ENCODE measurements at regions not wholly inside any gene's neighbourhood (a gene's known extent, or its start where the extent isn't known, plus 50 kb on each side); places are given as distances from the start of the nearest gene placed in this dataset.
"Not testable (repeated sequence)": the region's sequence is repeated elsewhere in the genome, so short reads cannot be mapped to it uniquely, and the experiment has no call there.

DNA sequence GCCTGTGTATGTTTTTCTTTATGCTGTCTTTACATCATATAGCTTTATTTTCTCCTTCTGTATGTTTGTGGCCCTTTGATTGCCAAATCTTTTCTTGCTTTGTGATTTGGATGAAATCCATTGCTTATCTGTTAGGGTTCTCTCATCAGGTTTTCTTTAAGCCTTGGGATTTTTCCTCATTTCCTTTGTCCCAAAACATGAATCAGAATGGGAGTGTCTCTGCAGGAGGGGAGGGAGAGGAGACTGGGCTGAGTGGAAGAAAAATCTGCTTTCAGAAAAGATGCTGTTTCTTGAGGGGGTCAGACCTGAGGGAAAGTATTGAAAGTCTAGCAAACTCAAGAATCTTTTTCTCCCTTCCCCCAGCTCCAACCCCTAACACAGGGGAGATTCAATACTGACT, 758.0 kb upstream of the MMS22L start:
- no peak for DNase-seq

DNA sequence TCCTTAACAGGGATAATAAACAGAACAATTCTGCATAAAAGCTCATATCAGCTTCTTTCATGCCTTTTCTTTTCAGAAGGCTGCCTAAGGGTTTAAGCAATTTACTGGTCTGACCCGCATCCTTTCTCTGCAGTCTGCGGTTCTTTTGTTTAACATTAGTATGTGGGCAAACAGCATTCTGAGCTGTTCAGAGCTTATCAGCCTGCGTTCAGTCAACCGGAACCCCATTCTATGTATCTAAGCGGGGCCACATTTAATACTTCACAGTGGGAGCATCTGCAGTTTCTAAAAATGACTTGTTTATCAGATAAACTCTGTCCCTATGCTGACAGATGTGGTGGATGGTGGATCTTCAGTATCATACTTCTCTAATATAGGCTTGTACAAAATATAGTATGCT, 758.9 kb upstream of the MMS22L start:
- no peak for DNase-seq

DNA sequence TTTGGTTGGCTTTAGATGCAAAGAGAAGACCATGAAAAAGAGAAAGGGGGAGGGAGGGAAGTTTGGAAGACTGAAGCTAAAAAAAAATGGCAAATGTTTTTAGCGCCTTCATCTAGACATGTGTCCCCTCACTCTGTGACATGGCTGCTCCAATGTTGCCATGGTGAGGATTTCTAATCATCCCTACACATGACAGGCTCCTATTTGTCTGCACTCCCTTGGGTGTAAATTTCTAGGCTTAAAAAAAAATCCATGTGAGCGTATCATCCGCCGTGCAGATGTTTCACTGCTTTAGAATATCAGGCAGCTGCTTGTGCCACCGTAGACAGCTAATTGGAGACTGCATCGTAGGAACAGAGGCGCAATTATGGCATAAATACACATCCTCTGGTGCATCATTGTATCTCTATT, 761.1 kb upstream of the MMS22L start:
- no peak for DNase-seq

DNA sequence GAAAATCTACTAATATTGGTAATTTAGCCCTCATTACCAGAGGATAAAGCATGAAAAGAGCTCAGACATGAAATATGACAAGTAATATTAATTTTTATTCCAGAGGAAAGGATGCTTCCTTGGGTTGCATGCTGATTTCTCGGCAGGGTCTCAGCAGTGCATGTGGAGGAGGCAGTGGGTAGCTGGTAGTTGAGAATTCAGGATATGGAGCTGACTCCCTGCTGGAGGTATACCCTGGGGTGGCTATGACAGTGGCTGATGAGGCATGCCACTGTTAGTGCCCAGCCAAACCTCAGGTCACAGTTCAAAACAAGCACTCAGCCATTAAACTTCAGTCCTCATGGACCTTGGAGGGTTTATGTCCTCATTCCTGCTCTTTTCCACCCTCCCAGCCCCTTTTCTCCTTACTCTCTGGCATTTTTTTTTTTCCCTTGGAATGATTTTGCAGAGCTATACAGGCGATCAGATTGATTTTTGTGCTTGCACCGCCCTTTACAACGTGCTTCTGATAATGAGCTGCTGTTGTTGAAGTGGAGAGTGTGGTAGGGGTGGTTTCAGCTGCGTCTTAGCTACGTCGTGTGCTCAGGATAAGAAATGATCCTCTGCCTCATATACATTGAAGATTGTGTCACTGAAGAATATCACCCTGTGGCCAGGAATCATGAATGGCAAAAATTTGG, 761.9 kb upstream of the MMS22L start:
- no peak for DNase-seq

DNA sequence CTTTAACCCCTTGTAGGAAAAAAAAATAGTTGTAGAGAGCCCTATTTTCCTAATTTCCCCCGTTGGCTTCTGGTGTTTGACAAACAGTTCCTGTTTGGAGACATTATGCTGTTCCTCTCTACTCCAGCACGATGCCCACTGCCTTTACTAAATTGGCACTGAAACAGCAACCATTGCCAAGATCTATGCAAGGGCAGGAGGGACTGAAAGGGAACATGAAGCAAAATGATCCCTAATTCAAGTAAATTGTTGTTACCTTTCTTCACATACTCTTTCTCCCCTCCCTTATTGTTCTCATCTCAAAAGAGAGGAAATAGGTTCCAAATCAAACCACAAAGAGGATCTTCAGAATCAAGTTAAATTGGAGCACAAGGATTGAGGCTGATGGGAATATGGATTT, 764.1 kb upstream of the MMS22L start:
- no peak for DNase-seq

DNA sequence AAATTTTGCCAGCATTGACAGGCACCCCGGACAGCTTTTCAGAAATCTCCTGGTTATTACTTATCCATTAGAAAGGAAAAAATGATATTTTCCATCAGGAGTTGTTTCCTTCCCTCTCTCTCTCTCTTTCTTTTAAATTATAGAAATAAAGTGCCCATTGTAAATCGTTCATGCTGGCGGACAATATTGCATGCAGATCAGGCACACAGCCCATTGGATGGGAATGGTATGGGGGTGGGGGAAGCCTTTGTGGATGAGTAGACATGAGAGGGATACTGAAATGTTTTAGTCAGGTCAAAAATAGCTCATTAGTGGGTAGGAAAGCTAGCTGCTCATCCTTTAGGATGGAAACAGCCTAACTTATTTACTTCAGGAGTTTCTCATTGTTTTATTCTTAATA, 764.9 kb upstream of the MMS22L start:
- no peak for DNase-seq

DNA sequence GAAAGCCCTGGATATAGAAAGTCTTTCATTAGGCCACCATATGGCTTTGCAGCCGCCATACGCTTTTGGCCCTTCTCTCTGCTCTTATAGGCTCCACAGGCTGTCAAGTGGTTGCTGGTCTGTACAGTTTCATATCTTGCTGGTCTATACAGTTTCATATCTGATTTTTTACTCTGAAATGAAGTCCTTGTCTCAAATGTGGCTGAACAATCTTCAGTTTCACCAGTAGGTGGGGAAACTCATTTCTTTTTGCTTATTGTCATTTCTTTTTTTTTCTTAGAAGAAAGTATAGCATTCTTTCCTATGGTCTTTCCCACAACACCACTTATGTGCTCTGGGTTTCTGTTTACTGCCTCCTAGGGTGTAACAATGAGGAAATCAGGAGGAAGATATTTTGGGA, 771.4 kb upstream of the MMS22L start:
- DNase-seq, result no peak

DNA sequence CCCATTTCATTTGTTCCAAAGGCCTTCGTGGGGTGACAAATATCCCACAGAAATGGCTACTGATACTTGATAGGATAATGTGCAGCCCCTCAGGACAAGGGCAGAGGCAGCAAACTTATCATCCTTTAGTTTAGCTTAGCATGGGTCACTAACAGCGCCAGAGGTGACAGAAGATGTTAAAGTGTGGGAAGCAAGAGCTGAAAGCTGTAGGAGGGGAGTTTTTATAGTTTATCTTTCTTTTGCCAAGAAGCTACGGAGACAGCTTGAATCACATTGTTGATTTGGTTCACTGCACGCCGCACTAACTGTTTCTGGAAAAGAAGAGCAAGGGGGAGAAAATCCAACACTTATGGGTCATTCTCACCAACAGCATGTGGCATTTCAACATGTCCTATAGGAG, 773.9 kb upstream of the MMS22L start:
- no peak for DNase-seq

DNA sequence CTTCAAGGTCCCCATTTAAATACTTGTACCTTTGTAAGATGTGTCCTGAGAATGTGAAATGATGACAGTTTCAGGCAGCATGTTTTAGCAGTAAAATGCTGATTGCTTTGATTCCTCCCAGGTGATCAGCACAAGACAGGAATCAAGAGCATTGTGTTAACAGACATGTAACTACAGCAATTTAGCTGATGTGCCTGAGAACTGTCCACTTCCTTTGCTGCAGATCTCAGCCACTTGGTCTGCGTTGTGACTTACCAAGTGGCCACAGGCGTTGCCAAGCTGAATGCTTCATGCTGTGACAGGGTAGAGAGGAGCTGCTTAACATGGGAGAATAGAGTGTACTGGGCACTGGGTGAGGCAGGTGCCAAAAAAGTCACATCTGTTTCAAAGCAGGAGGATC, 767.0 kb upstream of the POU3F2 start:
- DNase-seq, result no peak

DNA sequence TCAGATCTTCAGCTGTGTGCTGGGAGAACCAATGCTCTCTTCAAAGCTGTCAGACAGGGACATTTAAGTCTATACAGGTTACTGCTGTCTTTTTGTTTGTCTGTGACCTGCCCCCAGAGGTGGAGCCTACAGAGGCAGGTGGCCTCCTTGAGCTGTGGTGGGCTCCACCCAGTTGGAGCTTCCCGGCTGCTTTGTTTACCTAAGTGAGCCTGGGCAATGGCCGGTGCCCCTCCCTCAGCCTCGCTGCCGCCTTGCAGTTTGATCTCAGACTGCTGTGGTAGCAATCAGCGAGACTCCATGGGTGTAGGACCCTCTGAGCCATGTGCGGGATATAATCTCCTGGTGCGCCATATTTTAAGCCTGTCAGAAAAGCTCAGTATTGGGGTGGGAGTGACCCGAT, 745.8 kb upstream of the POU3F2 start:
- DNase-seq, result not testable (repeated sequence)

DNA sequence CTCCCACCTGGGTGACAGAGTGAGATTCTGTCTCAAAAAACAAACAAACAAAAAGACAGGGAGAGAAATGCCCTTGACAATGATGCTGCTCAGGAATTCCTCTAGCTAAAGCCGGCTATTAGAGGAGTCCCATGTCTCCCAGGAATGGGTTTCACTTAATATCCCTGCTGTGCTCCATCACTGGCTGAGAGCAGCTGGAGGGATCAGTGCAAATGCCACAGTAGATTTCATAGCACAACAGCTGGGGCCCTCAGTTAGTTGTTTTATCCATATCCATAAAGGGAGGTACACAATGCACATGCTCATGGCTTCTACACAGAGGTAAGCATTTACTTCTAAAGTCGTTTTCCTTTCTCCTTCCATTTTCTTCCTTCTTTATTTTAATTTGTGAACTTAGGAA, 742.0 kb upstream of the POU3F2 start:
- DNase-seq, result no peak

DNA sequence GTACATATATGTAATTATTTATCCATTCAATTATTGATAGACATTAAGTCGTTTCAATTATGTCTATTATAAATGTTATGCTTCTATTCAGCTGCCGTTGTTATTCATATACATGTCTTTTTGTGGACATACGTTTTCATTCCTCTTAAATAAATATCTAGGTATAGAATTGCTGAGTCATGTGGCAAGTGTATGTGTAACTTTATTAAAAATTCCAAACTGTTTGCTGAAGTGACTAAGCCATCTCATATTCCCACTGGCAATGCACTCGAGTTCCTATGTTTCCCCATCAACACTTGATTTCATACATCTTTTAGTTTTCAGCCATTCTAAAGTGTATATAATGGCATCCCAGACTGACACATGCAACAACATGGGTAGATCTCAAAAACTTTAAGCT, 739.7 kb upstream of the POU3F2 start:
- no peak for DNase-seq

DNA sequence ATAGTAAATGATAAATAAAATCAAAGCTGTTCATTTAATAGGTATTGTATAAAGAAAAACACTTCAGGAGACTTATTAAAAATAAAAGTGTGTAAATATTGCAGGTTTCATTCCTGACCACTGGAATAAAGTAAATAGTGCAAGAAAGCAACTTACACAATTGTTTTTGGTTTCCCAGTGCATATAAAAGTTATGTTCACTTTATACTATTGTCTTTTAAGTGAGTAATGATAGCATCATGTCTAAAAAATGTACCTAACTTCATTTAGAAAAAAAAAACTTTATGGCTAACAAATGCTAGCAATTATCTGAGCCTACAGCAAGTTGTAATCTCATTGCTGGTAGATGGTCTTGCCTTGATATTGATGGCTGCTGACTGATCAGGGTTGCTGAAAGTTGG, 726.6 kb upstream of the POU3F2 start:
- DNase-seq, result no peak

DNA sequence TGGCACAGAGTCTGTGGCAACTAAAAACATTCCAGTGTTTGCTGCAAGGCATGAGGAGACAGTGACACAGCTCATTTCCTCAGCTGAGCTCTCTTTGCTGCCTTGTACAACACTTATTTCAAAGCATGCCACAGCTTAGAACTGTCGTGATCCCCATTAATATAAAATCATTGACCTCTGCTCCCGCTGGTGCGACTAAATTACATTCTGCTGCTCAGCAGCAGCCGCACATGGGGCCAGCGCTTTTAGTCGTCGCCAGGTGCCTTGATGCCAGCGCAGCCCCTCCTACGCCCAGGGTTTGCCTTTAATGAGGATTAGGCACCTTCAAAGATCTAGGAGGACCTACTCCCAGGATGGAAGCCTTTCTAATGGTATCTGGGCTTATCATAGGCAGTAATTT, 717.9 kb upstream of the POU3F2 start:
- no peak for DNase-seq

DNA sequence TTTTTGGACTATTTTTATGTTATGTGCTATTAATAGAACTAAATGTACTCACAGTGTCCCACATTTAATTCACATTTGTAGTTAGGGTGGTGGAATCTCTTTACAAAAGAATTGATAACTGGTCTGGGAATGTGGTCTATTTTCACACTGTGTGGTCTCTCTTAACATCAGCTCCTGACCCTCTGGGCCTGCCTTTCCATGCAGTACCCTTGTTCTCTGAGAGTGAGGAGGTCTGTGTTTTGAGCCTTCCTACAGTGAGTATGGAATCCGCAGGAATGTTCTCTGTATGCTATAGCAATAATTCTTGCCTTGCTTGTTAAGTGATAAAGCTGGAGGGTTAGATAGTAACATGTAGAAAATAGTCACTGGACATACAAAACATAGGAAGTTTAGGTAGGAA, 717.3 kb upstream of the POU3F2 start:
- DNase-seq, result no peak

DNA sequence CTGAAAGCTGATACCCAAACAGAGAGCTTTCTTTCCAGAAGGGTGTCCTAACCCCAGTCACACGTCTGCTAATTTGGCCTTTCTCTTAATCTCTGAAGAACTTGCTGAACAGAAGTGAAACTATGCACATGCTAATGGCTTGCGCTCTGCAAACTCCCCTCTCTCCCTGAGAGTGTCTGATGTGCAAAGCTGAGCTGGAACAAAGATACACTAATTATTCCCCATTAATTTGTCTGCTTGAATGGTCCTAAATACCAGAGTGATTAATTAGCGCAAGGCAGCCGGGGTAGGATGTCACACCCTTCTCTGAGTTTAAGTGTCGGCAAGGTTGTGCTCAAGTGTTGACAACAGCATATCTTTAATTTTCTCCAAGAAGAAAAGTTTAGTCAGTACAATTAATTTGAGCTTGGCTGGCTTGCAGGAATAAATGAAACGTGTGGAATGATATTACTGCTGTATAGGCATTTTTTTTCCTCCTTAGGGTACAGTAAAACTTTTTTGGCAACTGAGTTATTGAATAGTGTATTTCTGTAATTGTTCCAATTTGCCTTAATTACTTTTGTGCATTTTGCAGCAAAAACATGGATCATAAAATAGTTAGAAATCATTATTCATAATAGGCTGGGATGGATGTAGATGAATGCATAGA, 715.9 kb upstream of the POU3F2 start:
- no peak for DNase-seq

DNA sequence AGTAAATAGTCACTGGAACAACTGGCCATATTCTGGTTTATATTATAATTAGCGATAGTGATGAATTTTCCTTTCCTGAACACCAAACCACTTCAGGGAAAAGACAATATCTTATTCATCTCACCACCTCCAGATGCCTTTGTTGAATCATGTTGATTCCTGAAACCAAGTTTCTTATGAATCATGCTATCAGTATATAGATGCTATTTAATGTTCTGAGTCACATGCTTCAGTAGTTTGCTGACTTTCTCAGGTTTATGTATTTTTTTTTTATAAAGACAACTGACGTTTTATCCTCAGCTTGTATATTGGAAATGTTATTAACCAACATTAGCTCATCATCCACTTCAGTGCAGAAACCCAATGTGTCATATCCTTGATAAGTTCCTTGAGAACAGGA, 710.2 kb upstream of the POU3F2 start:
- no peak for DNase-seq

DNA sequence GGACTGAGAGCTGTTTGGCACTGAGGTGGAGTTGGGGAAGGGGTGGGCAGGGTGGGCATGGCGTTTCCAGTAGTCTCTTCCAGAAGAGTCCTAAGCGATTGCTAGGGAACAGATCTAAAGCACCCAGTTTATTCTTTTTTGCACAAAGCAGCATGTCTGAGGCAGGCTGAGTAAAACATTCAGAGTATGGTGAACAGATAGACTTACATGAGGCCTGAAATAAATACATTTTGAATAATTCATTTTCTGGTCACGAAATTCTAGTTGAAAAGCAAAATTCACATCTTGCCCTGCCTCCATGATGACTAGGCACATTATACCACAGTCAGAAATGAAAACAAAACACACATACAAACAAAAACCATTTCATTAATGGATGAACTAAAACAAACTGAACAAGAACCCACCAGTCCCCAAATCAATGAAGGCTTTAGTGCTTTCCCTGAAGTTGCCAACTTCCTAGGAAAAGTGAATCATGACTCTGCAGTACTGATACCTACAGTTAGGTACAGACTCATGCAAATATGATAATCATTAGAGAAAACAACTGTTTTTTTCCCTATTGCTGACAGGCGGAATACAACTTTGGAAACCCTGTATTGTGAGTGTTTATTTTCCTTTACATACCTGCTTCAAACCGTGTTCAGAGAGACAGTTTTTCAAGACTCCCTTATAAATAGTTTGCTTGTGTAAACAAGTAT, 702.9 kb upstream of the POU3F2 start:
- no peak for DNase-seq

DNA sequence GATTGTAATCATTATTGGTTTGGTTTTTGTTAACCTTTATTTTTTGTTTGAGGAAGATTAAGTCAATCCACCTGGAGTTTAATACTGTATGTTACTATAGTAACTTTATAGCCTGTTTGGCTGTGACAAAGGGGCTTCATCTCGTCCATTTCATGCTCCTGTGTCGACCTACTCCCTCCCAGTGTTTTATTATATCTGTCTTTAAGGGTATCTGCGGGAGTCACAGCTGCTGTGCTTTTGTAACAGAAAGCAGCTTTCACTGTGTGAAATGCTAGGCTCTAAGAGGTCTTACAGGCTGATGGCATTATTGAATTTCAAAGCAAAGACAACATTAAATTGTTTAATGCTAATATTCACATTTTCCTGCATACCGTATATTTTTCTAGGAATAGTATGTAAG, 698.0 kb upstream of the POU3F2 start:
- no peak for DNase-seq

DNA sequence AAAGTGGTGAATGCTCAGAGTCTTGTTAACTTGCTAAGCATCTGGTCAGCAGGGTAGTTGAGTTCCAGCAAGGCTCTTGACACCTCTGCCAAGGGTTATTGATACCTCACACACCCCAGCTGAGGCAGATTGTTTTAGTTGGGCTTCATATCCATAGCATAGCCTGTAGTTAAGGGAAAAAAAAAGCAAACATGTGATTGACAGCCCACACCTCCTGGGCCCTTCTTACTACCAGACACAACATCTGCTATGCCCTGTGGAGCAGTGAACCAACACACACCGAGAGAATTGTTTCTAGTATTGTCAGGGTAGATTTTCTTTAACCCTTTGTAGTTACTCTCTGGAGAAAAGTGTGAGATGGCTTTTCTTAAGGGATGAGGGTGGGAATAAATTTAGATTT, 697.0 kb upstream of the POU3F2 start:
- DNase-seq, result no peak

DNA sequence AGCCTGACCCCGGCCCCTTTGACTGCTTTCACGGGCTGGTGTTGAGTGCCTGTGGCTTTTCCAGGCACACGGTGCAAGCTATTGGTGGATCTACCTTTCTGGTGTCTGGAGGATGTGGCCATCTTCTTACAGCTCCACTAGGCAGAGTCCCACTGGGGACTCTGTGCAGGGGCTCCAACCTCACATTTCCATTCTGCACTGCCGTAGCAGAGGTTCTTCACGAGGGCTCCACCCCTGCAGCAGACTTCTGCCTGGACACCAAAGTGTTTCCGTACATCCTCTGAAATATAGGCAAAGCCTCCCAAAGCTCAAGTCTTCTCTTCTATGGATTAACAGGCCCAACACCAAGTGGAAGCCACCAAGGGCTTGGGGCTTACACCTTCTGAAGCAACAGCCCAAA, 691.5 kb upstream of the POU3F2 start:
- no peak for DNase-seq

DNA sequence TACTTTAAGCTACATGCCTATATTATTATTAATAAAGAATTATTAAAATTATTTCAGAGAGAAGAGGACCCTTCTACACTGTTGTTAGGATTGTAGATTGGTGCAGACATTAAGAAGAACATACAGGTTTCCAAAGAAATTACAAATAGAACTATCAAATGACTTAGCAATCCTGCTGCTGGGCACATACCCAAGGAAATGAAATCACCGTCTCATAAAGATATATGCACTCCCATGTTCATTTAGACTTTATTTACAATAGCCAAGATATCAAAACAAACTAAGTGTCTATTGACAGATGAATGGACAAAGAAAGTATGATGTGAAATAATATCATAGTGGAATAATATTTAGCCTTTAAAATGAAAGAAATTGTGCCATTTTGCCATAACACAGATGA, 687.7 kb upstream of the POU3F2 start:
- DNase-seq, result no peak

DNA sequence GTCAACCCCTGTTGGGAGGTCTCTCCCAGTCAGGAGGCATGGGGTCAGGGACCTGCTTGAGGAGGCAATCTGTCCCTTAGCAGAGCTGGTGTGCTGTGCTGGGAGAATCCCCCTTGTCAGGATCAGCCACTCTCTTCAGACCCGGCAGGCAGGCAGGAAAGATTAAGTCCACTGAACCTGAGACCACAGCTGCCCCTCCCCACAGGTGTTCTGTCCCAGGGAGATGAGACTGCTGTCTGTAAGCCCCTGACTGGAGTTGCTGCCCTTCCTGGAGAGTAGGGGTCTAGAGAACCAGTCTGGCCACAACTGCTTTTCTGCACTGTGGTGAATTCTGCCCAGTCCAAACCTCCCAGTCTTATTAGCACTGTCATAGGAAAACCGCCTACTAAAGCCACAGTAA, 677.8 kb upstream of the POU3F2 start:
- no peak for DNase-seq

DNA sequence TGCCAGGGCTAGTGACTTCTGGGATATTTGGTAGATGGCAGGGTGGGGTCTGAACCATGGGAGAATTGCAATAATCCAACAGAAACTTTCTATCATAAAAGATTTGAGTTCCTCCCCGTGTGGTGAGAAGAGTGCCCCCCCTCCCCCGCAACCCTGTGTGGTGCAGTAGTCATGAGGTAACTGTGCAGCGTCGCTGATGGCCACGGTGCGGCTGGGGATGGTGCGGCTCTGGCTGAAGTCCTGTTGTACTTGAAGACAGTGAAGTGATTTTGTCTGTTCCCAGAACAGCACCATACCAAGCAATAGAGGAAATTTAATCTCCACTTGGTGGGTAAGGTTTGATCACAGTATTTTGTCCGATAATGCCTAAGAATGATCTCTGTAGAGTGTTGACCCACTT, 654.8 kb upstream of the POU3F2 start:
- DNase-seq, result no peak

DNA sequence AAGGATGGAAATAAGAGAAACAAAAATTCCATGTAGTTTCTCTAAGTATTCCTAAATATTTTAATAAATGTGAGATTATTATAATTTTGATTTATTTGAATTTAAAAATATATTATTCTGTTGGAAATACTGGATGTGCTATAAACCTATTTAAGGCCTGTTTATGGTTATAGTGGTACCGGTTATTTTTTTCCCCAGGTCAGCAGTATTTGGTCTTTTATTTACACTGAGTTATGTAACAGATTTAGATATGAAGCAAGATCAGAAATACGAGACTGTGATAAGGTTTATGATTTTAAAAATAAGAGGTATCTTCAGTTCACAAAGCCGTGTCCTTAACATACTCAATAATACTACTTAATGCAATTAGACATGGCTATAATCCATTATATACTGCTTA, 634.3 kb upstream of the POU3F2 start:
- no peak for DNase-seq
